ENCODE measurements at regions not wholly inside any gene's neighbourhood (a gene's known extent, or its start where the extent isn't known, plus 50 kb on each side); places are given as distances from the start of the nearest gene placed in this dataset.
"Not testable (repeated sequence)": the region's sequence is repeated elsewhere in the genome, so short reads cannot be mapped to it uniquely, and the experiment has no call there.

GRCh38 chr7:119745280-119745679 lies 527.7 kb upstream of the KCND2 start:
- DNase-seq, result not testable (repeated sequence)

- DNase-seq, result no peak
Observed at GRCh38 chr7:119748251-119748860, 524.6 kb upstream of the KCND2 start.

- DNase-seq, result peak; percentile 7
Observed at GRCh38 chr7:119748991-119749390, 524.0 kb upstream of the KCND2 start.

- DNase-seq, result no peak
Observed at GRCh38 chr7:119756687-119757086, 516.3 kb upstream of the KCND2 start.

GRCh38 chr7:119758254-119758653 lies 514.7 kb upstream of the KCND2 start:
- no peak for DNase-seq

GRCh38 chr7:119761776-119762175 lies 511.2 kb upstream of the KCND2 start:
- no peak for DNase-seq

- no peak for DNase-seq
Observed at GRCh38 chr7:119782286-119782685, 490.7 kb upstream of the KCND2 start.

- peak; percentile 74 for DNase-seq
Observed at GRCh38 chr7:119783799-119784198, 489.2 kb upstream of the KCND2 start.

GRCh38 chr7:119802147-119802546 lies 470.8 kb upstream of the KCND2 start:
- no peak for DNase-seq

GRCh38 chr7:119825091-119825655 lies 447.8 kb upstream of the KCND2 start:
- DNase-seq, result no peak

- DNase-seq, result no peak
Observed at GRCh38 chr7:119826547-119826946, 446.4 kb upstream of the KCND2 start.

GRCh38 chr7:119838444-119838843 lies 434.5 kb upstream of the KCND2 start:
- no peak for DNase-seq

- no peak for DNase-seq
Observed at GRCh38 chr7:119842337-119842736, 430.6 kb upstream of the KCND2 start.

GRCh38 chr7:119842786-119843185 lies 430.2 kb upstream of the KCND2 start:
- no peak for DNase-seq

GRCh38 chr7:119861385-119861784 lies 411.6 kb upstream of the KCND2 start:
- DNase-seq, result no peak

GRCh38 chr7:119868387-119868786 lies 404.6 kb upstream of the KCND2 start:
- no peak for DNase-seq

GRCh38 chr7:119879835-119880234 lies 393.1 kb upstream of the KCND2 start:
- DNase-seq, result no peak

GRCh38 chr7:119886007-119886406 lies 387.0 kb upstream of the KCND2 start:
- DNase-seq, result no peak

- DNase-seq, result not testable (repeated sequence)
Observed at GRCh38 chr7:119886525-119886924, 386.4 kb upstream of the KCND2 start.

GRCh38 chr7:119888251-119888650 lies 384.7 kb upstream of the KCND2 start:
- no peak for DNase-seq

- DNase-seq, result no peak
Observed at GRCh38 chr7:119890631-119891030, 382.3 kb upstream of the KCND2 start.

GRCh38 chr7:119895320-119895719 lies 377.7 kb upstream of the KCND2 start:
- no peak for DNase-seq

GRCh38 chr7:119896386-119896785 lies 376.6 kb upstream of the KCND2 start:
- no peak for DNase-seq

GRCh38 chr7:119900996-119901672 lies 371.8 kb upstream of the KCND2 start:
- no peak for DNase-seq

- DNase-seq, result no peak
Observed at GRCh38 chr7:119903085-119903484, 369.9 kb upstream of the KCND2 start.

Measured in COR-L47 (cell line).